COLO829 (cell line): ENCODE measurements at regions not wholly inside any gene's neighbourhood (a gene's known extent, or its start where the extent isn't known, plus 50 kb on each side); places are given as distances from the start of the nearest gene placed in this dataset.
"Not testable (repeated sequence)": the region's sequence is repeated elsewhere in the genome, so short reads cannot be mapped to it uniquely, and the experiment has no call there.

ENCODE experiments used
- DNase-seq: peaks from one replicate; pipeline ENCODE4 v3.0.0; 2012; ENCODE audit warnings: low spot score

DNA sequence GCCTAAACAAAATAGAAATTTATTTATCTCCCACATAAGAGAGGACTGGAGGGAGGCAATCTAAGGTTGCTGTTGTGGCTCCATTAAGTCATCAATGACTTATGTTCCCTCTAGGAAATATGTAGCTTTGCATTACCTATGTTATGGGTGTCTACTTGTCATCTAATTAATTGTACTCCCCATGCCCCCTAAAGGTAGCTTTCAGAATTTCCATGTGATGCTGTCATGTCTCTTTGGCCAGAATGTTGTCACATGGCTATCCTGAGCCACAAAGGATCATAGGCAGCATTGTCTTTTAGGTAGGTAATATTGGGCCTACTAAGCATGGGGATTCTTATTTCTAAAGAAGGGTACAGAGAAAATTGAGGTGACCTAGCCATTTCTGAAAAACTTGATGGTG is 935.6 kb upstream of the FANCL start:
- DNase-seq: no peak

DNA sequence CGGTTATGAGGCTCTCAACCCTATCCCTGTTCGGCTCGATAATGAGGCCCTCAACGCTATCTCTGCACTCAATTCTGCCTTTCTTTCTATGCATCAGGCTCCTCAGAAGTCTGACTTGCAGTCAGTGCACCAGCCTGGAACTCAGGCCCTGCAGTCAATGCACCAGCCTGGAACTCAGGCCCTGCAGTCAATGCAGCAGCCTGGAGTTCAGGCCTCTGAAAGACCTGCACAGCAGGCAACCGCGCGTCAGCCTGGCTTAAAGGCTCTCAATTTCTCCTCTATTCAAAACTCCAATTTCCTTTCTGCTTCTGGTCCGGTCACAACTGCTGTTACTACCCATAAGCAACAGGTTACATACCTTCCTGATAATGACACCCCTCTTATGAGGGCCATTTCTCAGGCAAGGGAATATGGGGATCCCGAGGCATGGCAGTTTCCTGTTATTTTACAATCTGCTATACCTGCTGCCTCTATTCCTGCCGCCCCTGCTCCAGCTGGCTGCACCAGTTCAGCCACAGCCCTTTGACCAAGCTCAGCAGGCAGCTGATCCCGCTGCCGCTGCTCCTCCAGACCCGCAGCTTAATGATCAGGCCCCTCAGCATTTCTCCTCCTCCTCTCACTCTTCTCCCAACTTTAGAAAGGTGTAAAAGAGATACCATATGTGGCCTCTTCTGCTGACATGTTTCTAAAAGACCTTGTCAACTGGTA is 933.6 kb upstream of the FANCL start:
- DNase-seq: no peak

DNA sequence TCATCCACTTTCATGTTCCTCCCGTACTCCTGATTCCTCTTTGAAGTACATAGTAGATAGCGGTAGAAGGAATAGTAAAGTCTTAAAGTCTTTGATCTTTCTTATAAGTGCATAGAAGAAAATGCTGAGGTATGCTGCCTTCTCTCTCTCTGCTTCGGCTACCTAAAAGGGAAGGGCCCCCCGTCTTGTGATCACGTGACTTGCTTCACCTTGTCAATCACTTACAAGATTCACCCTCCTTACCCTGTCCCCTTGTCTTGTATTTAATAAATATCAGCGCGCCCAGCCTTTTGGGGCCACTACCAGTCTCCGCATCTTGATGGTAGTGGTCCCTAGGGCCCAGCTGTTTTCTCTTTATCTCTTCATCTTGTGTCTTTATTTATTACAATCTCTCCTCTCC is 932.2 kb upstream of the FANCL start:
- no peak for DNase-seq

DNA sequence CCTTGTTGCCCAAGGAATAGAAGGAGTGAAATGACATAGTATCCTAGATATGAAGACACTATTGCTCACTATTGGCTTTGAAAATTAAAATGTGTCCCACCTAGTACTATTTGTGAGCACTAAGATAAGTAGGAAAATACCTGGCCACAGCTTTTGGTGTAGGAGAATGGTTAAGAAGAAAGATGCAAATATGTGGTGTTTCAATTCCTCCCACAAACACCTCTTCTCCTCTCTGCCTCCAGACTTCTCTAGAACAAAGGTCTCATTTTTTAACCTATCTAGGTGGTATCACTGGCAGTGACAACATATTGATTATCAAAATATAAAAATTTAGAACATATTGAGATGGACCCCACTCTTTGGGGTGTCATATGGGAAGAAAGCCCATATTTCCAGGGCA is 929.9 kb upstream of the FANCL start:
- DNase-seq: no peak

DNA sequence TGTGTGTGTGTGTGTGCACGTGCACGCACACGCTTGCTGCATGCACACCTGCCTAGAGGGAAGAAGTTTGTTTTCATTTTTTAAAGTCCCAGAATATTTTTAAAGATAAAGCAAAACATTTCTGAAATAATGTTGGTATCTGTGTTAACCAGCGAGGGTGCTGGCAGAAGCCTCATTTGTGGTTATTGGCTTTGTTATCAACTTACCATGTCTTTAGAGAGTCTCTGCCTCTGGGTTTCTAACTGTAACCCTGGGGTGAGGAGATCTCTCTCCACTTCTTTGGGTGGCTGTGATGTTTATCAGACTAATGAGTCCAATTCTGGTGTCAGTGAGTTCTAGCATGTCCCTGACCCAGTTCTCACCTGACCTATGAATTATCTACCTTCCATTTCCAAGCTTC is 927.6 kb upstream of the FANCL start:
- no peak for DNase-seq

DNA sequence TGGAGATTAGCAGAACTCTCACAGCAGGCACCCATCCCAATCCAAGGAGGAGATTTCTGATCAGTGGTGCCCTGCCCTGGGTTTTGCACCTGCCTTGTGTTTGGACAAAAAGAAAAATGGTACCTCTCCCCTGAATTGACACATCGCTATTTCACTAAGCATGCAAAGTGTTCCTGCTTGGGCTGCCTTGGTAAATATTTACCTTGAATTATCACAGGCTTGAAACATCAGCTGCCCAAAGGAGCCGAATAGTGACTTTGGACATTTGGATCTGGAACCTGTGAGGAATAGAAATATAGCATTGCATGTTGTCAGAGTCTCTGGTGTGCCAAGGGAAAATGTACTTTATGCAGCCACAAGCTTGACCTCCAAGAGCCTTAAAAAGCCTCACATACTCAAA is 926.4 kb upstream of the FANCL start:
- DNase-seq: no peak

DNA sequence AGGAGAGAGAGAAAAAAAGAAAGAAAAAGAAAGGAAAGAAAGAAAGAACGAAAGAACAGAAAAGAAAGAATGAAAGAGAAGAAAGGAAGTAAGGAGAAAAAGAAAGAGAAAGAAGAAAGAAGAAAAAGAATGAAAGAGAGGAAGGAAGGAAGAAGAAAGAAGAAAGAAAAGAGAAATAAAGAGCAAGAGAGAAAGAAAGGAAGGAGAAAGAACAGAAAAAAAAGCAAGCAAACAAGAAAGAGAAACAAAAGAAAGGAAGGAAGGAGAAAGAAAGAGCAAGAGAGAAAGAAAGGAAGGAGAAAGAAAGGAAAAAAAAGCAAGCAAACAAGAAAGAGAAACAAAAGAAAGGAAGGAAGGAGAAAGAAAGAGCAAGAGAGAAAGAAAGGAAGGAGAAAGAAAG is 916.8 kb upstream of the FANCL start:
- DNase-seq: not testable (repeated sequence)

GRCh38 chr2:59151805-59152204 is 910.7 kb upstream of the FANCL start:
- no peak for DNase-seq

DNA sequence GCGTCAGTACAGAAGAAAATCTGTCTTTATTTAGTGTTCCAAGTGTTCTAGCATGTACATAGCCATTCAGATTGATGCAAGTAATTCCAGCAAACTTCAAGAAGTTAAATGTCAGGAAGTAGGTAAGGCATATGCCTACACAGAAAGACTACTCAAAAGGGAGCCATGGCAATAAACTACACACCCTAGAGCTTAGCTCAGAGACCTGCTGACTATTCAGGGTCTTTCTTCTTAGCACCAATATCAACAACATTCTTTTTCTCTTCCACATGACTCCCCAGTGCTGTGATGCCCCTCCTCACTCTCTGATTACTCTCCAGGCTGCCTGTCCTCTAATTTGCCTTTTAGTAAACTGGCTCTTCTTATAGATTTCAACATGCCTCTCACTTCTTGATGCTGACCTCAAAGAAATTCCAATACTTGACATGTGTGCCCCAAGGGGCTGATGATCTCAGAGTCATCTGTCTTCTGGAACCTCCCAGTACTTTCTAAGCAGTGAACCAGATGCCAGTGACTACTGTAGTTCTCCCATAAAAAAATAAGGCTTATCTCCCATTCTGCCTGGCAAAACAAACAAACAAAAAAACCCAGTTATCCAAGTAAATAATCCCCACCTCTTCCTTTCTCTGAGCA is 909.2 kb upstream of the FANCL start:
- DNase-seq: no peak

GRCh38 chr2:59149271-59149670 is 908.1 kb upstream of the FANCL start:
- DNase-seq: no peak

DNA sequence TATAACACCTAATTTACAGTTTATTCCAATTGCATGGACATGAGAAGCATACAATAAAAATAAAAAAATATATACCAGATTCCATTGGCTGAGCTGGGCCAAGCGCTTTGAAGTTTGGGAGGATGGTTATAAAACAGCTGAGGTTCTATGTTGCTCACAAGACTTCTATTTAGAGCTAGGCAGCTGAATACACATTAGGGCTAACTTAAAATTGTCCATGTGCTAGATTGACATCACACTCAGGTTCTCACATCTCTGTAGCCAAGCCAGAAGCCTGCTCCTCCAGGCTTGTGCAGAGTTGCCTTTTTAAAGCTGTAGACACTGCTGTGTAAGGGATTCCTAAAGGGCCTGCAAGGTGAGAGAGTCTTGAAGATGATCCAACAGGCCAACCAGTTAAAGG is 871.1 kb upstream of the FANCL start:
- DNase-seq: no peak

- no peak for DNase-seq
These were observed 855.8 kb upstream of the FANCL start for GRCh38 chr2:59096973-59097372.

DNA sequence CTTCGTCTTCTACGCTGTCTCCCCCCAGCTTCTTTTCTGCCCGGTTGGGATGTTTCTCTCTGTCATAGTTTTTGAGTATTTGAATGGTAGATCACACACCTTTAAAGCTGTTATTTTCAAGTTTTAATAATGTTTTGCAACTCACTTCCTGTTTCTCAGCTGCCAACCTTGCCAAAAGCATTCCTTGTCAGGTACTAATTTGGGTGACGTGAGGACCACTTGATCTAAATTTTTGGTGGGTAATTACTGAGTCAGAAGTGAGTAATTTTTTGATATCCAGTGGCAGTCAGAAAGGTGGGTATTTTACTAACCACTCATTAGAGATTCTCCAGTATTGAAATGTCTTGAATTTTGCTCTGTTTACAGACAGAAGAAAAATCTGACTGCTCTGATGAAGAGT is 852.4 kb upstream of the FANCL start:
- no peak for DNase-seq

DNA sequence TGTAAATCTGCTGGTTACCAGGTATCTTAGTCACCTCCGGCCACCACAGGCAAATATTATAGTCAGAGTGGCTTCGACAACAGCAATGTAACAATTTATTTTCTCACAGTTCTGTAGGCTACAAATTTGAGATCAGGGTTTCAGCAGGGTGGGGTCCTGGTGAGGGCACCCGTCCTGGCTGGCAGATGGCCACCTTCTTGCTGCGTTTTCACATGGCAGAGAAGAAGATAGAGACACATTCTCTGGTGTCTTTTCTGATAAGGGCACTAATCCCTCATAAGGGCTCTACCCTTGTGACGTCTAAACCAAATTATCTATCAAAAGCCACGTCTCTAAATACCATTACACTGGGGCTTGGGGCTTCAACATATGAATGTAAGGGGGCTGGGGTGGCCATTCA is 843.2 kb upstream of the FANCL start:
- no peak for DNase-seq

DNA sequence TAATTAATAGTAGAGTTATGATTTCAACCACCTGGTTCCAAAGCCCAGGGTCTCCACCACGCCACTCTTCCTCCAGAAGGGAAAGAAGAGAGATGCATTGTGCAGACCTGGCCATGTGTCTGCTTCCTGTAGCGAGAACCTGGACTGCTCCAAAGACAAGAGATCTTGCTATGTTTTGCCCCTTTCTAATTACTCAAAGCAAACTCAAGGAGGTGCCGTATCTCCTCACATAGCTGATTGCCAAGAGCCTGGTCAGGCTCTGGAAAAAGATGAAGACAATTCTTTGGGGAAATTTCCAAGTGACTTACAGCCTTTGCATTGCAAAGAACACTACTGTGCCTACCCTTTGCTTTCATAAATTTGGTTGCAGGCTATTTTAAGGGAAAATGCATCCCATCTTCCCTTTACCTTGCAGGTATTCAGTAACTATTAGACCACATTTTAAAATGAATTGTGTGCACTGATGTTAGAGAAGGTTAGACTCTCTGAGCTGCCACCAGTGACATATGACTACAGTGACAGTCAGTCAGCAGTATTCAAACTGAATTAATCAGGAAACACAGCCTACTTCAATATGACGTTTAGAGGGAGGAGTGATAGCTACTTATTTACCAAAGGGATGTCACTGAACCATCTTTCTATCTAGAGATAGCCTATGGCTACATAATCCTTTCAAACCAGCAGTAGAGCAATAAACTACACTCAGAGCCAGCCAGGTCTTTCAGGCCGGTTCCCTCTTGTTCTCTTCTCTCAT is 842.1 kb upstream of the FANCL start:
- no peak for DNase-seq

DNA sequence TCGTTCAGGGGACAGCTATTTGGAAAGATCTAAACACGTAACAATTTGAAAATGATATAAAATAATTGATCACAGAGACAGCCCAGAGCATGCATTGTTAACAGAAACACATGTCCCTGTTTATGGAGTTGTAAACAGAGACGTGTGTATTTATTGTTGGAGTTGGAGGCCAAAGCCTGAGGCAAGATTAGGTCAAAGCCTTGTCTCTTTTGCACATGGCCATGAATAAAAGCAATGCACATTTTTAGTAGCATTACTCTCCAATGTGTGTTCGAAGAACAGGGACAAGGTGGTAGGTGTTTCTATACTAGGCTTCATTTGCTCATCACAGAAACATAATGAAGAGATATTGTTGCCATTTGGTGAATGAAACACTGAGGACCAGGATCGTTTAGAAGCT is 841.5 kb upstream of the FANCL start:
- DNase-seq: no peak

GRCh38 chr2:59080451-59081181 is 839.5 kb upstream of the FANCL start:
- DNase-seq: no peak

DNA sequence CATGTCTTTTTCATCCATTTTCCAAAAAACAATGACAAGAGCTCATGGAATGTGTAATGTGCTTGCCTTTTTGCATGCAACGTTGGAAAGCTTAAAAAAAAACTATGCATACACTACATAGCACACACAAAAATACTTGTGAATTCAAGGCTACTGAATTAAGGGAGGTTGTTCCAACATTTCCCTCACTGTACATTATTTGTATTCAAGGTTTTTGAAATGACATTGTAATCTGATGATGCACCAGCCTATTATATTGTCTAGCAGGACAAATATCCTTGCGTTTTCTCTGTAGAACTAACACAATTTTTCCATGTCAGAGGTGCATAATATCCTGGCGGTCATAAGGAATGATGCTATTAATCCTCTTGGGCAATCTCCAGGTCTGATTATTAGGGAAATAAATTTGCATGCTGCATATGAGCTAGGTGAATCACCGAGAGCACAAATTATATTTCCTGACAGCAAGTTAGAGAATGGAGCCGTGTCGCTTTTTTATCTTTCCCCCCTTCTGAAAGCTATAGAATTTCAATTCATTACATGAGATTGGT is 836.9 kb upstream of the FANCL start:
- no peak for DNase-seq

GRCh38 chr2:59077026-59077725 is 836.1 kb upstream of the FANCL start:
- no peak for DNase-seq

DNA sequence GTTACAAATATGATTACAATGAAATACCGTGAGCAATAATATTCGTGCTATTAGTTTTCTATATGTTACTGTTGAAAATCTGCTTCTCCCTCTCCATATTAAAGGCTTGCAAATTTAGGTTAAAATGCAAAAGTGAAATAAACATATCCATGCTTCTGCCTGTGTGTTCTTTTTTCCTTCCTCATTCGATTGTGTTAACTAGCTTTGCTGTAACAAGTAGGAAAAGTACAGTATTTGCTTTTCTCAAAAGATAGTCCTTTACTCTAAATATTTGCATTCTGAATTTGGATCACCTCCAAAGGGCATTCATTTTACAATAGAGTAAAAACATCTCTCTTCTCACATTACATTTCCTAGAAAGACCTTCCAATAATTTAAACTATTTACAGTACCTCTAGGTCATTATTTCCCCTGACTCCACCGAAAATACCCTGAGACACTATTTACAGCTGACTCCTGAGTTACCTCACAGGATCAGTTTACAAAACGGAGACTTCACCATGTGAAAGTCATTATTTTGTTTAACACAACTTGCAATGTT is 835.0 kb upstream of the FANCL start:
- no peak for DNase-seq

DNA sequence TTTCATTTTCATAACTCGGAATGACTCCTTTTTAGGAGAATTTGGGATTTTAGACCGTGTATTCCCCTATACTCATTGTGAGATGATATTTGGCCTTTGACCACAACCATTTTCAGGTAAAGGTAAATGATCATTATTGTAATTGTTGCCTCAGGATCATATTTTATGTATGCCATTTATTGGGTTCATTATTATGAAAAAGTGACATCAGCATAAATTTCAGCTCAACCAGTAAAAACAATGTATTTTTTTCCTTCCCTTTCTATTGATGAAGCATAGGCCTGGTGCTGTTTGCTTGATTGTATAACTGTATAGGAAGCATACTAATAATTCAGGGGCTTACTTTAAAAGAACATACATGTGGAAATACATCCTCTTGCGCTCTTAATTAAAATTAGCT is 832.9 kb upstream of the FANCL start:
- no peak for DNase-seq

- no peak for DNase-seq
These were observed 832.2 kb upstream of the FANCL start for GRCh38 chr2:59073286-59073685.
